Gastroesophageal sphincter (tissue), 4 donors: ENCODE measurements at regions not wholly inside any gene's neighbourhood (a gene's known extent, or its start where the extent isn't known, plus 50 kb on each side); places are given as distances from the start of the nearest gene placed in this dataset.
"Not testable (repeated sequence)": the region's sequence is repeated elsewhere in the genome, so short reads cannot be mapped to it uniquely, and the experiment has no call there.

ENCODE experiments used
- ATAC-seq: fragments of 150-250 bp; one replicate; pipeline ENCODE4 v1.9.1; 2016; ENCODE audit warnings: mild to moderate bottlenecking, moderate library complexity
- H3K27ac ChIP-seq, 4 donors: fragments of 200-600 bp; sonication (generic) in 3 of 4; 1 replicate in 3 of 4; 2 replicates in 1 of 4; pipeline ENCODE4 v1.5.1; 2016 to 2019
- H3K27me3 ChIP-seq: fragments of 200-600 bp; sonication (generic); one replicate; pipeline ENCODE4 v1.5.1; 2019
- H3K36me3 ChIP-seq, 2 donors: fragments of 200-600 bp; sonication (generic); one replicate each; pipeline ENCODE4 v1.5.1; 2019; ENCODE audit warnings: control low read depth in 1 of 2
- H3K4me1 ChIP-seq, 3 donors: fragments of 200-600 bp; sonication (generic); 1 replicate in 2 of 3; 2 replicates in 1 of 3; pipeline ENCODE4 v1.5.1; 2016 to 2019; ENCODE audit warnings: control low read depth in 2 of 3
- H3K4me3 ChIP-seq, 2 donors: fragments of 200-600 bp; sonication (generic); one replicate each; pipeline ENCODE4 v1.5.1; 2019; ENCODE audit warnings: mild to moderate bottlenecking in 1 of 2, moderate library complexity in 1 of 2
- H3K9me3 ChIP-seq, 3 donors: fragments of 200-600 bp; sonication (generic); one replicate each; pipeline ENCODE4 v1.5.1; 2017 to 2019; ENCODE audit warnings: control low read depth in 2 of 3
- EP300 ChIP-seq: sonication (generic); formaldehyde crosslinking; IDR thresholded peaks from one replicate; pipeline ENCODE4 v1.6.1; 2017; ENCODE audit warnings: antibody characterized with exemption, mild to moderate bottlenecking
- POLR2A ChIP-seq, 2 donors: fragments of 450-650 bp; IDR thresholded peaks; one replicate each; pipeline ENCODE4 v1.6.1; 2017; ENCODE audit warnings: antibody characterized with exemption in 2 of 2, mild to moderate bottlenecking in 2 of 2, moderate library complexity in 1 of 2
- POLR2AphosphoS5 ChIP-seq: sonication (generic); formaldehyde crosslinking; IDR thresholded peaks from one replicate; pipeline ENCODE4 v1.6.1; 2017; ENCODE audit warnings: antibody characterized with exemption
- WGBS, 2 donors: methylation state at CpG; one replicate each; pipeline ENCODE4 v1.1.5; 2018; ENCODE audit warnings: low coverage in 1 of 2; 5-methylcytosine and 5-hydroxymethylcytosine counted together
- TF ChIP-seq, protein P1 (sequence below), 4 experiments: fragments of 200-600 bp in 2 of 4; fragments of 450-650 bp in 2 of 4; sonication (generic) in 1 of 4; IDR thresholded peaks; one replicate each; pipeline ENCODE4 v1.5.1; 2017 to 2019; ENCODE audit warnings: antibody characterized with exemption in 4 of 4, mild to moderate bottlenecking in 2 of 4, moderate library complexity in 2 of 4

DNA sequence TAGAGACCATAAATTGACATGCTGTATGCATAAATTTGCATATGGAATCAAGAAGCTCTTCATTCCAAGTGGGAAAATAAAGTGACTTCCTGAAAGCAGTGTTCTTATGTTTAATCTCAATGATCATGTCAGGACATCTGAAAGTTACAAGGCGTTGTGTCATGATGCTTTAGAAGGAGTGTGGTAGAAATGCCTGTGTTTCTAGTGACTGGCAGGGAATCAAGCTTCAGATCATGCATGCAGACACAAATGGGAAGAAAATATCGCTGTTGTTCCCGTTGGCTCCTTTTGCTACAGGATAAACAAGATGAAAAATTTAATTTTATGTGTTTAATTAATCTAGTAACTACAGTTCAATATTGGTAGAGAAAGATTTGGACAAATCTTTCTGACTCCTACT, 298.1 kb upstream of the SYT1 start:
- ATAC-seq: no peak
- H3K4me1 ChIP-seq: no peaks in the 10 kb centered on the region
- no peak for TF ChIP-seq POLR2A (IDR thresholded peaks at IDR 0.05)
- no peak for TF ChIP-seq EP300
- TF ChIP-seq POLR2AphosphoS5: no peak
- TF ChIP-seq, protein P1, sequence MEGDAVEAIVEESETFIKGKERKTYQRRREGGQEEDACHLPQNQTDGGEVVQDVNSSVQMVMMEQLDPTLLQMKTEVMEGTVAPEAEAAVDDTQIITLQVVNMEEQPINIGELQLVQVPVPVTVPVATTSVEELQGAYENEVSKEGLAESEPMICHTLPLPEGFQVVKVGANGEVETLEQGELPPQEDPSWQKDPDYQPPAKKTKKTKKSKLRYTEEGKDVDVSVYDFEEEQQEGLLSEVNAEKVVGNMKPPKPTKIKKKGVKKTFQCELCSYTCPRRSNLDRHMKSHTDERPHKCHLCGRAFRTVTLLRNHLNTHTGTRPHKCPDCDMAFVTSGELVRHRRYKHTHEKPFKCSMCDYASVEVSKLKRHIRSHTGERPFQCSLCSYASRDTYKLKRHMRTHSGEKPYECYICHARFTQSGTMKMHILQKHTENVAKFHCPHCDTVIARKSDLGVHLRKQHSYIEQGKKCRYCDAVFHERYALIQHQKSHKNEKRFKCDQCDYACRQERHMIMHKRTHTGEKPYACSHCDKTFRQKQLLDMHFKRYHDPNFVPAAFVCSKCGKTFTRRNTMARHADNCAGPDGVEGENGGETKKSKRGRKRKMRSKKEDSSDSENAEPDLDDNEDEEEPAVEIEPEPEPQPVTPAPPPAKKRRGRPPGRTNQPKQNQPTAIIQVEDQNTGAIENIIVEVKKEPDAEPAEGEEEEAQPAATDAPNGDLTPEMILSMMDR (IDR thresholded peaks at IDR 0.05): no peak
- no peaks in the 10 kb centered on the region for H3K27me3 ChIP-seq
- H3K36me3 ChIP-seq: no peaks in the 10 kb centered on the region
- no peak overlapping the region for H3K4me3 ChIP-seq
- no peaks in the 10 kb centered on the region for H3K9me3 ChIP-seq
- H3K27ac ChIP-seq: no peak overlapping the region
- 50 to 69% methylated on average over 2 to 3 of the region's 3 CpGs for WGBS, 2 donors

DNA sequence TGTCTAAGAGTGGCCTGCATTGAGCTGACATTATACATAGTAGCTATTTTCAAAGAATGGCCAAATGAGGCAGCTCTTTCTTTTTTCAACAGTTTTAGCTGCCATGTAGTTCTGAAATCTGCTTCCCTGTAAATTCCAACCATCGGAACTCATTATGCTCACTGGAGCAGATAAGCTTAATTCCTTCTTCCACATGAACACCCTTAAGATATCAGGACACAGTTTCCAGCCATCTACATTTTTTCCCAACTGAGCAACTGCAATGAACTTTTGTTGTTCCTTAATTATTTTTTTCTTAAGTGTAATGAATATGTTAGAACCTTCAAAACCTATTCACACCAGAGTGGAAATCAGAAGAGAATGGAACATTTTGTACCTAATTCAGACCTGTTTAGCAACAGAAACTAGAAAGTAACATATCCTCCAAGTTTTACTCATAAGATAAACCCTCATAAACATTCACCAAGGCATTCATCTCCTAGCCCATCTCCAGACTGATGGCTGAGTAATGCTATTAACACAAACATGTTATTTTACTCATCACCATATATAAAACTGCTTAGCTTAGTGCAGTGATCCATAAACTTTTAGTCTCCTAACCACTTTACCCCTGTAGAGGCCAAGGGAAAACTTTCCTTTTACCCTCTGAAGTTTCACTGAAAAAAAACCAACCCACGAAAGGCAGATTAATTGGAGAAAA, 296.1 kb upstream of the SYT1 start:
- 68 to 100% methylated on average over 2 of the region's 2 CpGs for WGBS, 2 donors
- no peak overlapping the region for H3K4me3 ChIP-seq
- no peak for ATAC-seq
- H3K27me3 ChIP-seq: no peaks in the 10 kb centered on the region
- TF ChIP-seq POLR2AphosphoS5: no peak
- TF ChIP-seq POLR2A (IDR thresholded peaks at IDR 0.05): no peak
- TF ChIP-seq, protein P1 (IDR thresholded peaks at IDR 0.05): no peak
- no peak for TF ChIP-seq EP300
- H3K36me3 ChIP-seq: no peaks in the 10 kb centered on the region
- H3K27ac ChIP-seq: no peak overlapping the region
- no peaks in the 10 kb centered on the region for H3K9me3 ChIP-seq
- H3K4me1 ChIP-seq: no peaks in the 10 kb centered on the region

DNA sequence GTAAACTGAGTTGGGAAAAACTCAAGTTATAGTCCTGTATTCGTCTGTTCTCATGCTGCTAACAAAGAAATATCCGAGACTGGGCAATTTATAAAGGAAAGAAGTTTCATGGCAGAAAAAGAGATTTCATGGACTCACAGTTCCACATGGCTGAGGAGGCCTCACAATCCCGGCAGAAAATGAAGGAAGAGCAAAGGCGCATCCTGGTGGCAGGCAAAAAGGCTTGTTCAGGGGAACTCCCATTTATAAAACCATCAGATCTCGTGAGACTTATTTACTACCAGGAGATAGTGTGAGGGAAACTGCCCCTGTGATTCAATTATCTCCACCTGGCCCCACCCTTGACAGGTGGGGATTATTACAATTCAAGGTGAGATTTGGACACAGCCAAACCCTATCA, 292.6 kb upstream of the SYT1 start:
- no peak for TF ChIP-seq POLR2A (IDR thresholded peaks at IDR 0.05)
- TF ChIP-seq POLR2AphosphoS5: no peak
- TF ChIP-seq, protein P1 (IDR thresholded peaks at IDR 0.05): no peak
- no peak for TF ChIP-seq EP300
- Histone ChIP-seq H3K4me1 (no peaks in the 10 kb centered on the region), H3K4me3 (no peak overlapping the region), H3K27me3 (peaks cover 4% of the 10 kb centered on the region), H3K36me3 (no peaks in the 10 kb centered on the region), H3K9me3 (peaks cover 0 to 9% (median 0%) of the 10 kb centered on the region in 3 donors), H3K27ac (no peak overlapping the region)
- 86 to 87% methylated on average over 5 of the region's 5 CpGs for WGBS, 2 donors
- ATAC-seq: no peak

DNA sequence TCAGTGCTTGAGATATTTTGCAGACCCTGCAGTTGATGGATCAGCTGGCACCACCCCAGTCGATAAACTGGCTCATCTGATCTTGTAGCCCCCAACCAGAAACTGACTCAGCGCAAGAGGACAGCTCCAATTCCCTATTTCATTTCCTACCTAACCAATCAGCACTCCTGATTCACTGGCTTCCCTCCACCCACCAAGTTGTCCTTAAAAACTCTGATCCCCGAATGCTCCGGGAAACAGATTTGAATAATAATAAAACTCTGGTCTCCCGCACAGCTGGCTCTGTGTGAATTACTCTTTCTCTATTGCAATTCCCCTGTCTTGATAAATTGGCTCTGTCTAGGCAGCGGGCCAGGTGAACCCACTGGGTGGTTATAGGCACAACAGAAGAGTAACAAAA, 289.4 kb upstream of the SYT1 start:
- H3K4me3 ChIP-seq, H3K4me1 ChIP-seq, H3K9me3 ChIP-seq, ATAC-seq, H3K36me3 ChIP-seq, H3K27me3 ChIP-seq, H3K27ac ChIP-seq: not testable (repeated sequence)
- WGBS, 2 donors: 94% methylated on average over 3 to 6 of the region's 6 CpGs

DNA sequence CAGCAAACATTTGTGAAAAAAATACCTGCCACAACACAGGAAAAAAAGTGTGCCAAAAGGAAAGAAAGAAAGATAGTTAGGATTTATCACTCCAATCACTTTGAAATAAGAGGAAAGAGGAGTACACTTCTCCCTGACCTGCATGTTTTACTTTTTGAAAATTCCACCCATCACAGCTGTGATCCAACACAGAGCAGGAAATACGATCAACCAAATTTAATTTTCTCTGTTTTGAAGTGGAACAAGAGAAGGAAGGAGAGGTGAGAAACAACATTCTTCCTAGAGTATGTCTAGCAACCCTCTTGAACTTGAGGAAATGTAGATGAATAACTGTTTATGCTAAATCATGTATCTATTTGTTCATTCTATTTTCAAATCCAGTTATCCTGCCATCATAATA, 284.7 kb upstream of the SYT1 start:
- Histone ChIP-seq H3K36me3 (no peaks in the 10 kb centered on the region), H3K9me3 (peaks cover 0 to 13% (median 0%) of the 10 kb centered on the region in 3 donors), H3K4me3 (no peak overlapping the region), H3K27ac (no peak overlapping the region), H3K27me3 (no peaks in the 10 kb centered on the region), H3K4me1 (no peaks in the 10 kb centered on the region)
- no peak for ATAC-seq
- no peak for TF ChIP-seq POLR2A (IDR thresholded peaks at IDR 0.05)
- TF ChIP-seq EP300: no peak
- TF ChIP-seq POLR2AphosphoS5: no peak
- WGBS, 2 donors: 48 to 80% methylated on average over 1 of the region's 1 CpG

DNA sequence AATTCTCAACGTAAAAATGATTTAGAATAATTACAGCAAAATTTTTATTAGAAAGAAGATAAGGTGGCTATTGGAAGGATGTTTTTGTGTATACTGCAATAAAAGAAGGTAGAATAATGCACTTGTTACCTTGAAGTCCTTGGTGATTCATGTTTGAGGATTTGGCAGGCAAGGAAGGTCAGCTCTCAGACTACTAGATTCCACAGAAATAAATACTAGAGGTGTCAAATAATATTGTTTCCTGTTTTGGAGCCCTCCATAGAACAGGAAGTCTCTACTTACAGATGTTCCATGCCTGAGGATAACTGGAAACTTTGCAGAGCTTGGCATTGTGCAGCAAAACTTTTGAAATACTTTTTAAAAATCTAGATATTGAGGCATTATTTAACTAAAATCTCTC, 284.3 kb upstream of the SYT1 start:
- Histone ChIP-seq H3K9me3 (peaks cover 0 to 14% (median 0%) of the 10 kb centered on the region in 3 donors), H3K4me1 (no peaks in the 10 kb centered on the region), H3K27ac (no peak overlapping the region), H3K27me3 (no peaks in the 10 kb centered on the region), H3K4me3 (no peak overlapping the region), H3K36me3 (no peaks in the 10 kb centered on the region)
- TF ChIP-seq POLR2AphosphoS5: no peak
- TF ChIP-seq, protein P1 (IDR thresholded peaks at IDR 0.05): no peak
- no peak for TF ChIP-seq EP300
- TF ChIP-seq POLR2A (IDR thresholded peaks at IDR 0.05): no peak
- ATAC-seq: no peak
- 42 to 57% methylated on average over 1 of the region's 1 CpG for WGBS, 2 donors
